C4-2B (cell line): ENCODE measurements at regions not wholly inside any gene's neighbourhood (a gene's known extent, or its start where the extent isn't known, plus 50 kb on each side); places are given as distances from the start of the nearest gene placed in this dataset.

ENCODE experiments used
- ZFX ChIP-seq: fragments of 450-650 bp; IDR thresholded peaks from 2 replicates; pipeline ENCODE4 v1.6.1; 2017
- TF ChIP-seq, protein P1 (sequence below): fragments of 450-650 bp; conservative IDR thresholded peaks from 2 replicates; pipeline ENCODE4 v1.5.1; 2017; ENCODE audit warnings: mild to moderate bottlenecking

DNA sequence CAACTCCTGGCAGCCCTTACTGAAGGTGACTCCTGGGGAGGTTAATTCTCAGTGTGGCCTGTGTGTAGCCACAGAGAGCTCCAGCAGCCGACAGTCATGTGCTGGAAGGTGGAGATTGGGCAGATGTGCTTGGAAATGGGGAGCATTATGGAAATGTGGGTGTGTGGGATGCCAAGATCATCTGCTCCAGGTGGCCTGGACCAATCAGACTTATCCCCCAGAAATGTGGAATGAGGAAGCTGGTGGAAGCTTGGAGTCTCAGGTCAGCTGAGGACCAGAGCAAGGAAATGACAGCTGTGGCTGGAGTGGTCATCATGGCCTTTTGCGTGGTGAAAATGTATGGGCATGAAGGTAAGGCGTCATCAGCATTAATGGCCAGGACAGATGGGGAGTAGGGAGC lies 234.0 kb downstream of the MIAT start:
- TF ChIP-seq, protein P1, sequence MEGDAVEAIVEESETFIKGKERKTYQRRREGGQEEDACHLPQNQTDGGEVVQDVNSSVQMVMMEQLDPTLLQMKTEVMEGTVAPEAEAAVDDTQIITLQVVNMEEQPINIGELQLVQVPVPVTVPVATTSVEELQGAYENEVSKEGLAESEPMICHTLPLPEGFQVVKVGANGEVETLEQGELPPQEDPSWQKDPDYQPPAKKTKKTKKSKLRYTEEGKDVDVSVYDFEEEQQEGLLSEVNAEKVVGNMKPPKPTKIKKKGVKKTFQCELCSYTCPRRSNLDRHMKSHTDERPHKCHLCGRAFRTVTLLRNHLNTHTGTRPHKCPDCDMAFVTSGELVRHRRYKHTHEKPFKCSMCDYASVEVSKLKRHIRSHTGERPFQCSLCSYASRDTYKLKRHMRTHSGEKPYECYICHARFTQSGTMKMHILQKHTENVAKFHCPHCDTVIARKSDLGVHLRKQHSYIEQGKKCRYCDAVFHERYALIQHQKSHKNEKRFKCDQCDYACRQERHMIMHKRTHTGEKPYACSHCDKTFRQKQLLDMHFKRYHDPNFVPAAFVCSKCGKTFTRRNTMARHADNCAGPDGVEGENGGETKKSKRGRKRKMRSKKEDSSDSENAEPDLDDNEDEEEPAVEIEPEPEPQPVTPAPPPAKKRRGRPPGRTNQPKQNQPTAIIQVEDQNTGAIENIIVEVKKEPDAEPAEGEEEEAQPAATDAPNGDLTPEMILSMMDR = no peak
- TF ChIP-seq ZFX = no peak
